Stimulated activated effector memory CD8-positive, alpha-beta T cell treated with anti-CD3 and anti-CD28 coated beads, Interleukin-12 subunit alpha, Interleukin-12 subunit beta, amount 100 ng/mL, for 72 hours (primary cell): ENCODE measurements at regions not wholly inside any gene's neighbourhood (a gene's known extent, or its start where the extent isn't known, plus 50 kb on each side); places are given as distances from the start of the nearest gene placed in this dataset.
"Not testable (repeated sequence)": the region's sequence is repeated elsewhere in the genome, so short reads cannot be mapped to it uniquely, and the experiment has no call there.

Source experiments
- ATAC-seq: fragments of 150-1000 bp; cut with Tn5 transposase; 2 replicates; pipeline ENCODE4 v1.10.0; 2021
- DNase-seq, 2 donors: peaks; one replicate each; pipeline ENCODE4 v3.0.0; 2021 to 2022; ENCODE audit warnings: low spot score in 2 of 2
- H3K27ac Mint-ChIP-seq: one replicate; pipeline ENCODE4 v1.8.0; 2022; ENCODE audit warnings: mild to moderate bottlenecking, mixed read lengths
- H3K36me3 Mint-ChIP-seq: one replicate; pipeline ENCODE4 v1.8.0; 2022; ENCODE audit warnings: mild to moderate bottlenecking, mixed read lengths
- H3K4me1 Mint-ChIP-seq: one replicate; pipeline ENCODE4 v1.8.0; 2022; ENCODE audit warnings: mixed read lengths
- H3K4me3 Mint-ChIP-seq: one replicate; pipeline ENCODE4 v1.8.0; 2022; ENCODE audit warnings: mild to moderate bottlenecking, mixed read lengths
- H3K9me3 Mint-ChIP-seq: one replicate; pipeline ENCODE4 v1.8.0; 2022; ENCODE audit warnings: mixed read lengths

GRCh38 chr3:163561151-163561550, 1517.1 kb downstream of the SI start:
- ATAC-seq, result no peak
- H3K9me3 Mint-ChIP-seq, result peaks cover 6% of the 10 kb centered on the region
- no peak overlapping the region for H3K27ac Mint-ChIP-seq
- H3K4me1 Mint-ChIP-seq, result no peaks in the 10 kb centered on the region
- H3K36me3 Mint-ChIP-seq, result no peaks in the 10 kb centered on the region
- no peak overlapping the region for H3K4me3 Mint-ChIP-seq
- no peak for DNase-seq

- no peaks in the 10 kb centered on the region for H3K36me3 Mint-ChIP-seq
Measured at GRCh38 chr3:163560459-163560858, 1517.8 kb downstream of the SI start.

GRCh38 chr3:163556813-163557523, 1521.3 kb downstream of the SI start:
- Mint-ChIP-seq H3K4me3 (no peak overlapping the region), H3K27ac (no peak overlapping the region), H3K9me3 (peaks cover 13% of the 10 kb centered on the region), H3K4me1 (no peaks in the 10 kb centered on the region), H3K36me3 (no peaks in the 10 kb centered on the region)
- DNase-seq (no peak), ATAC-seq (no peak)

More at GRCh38 chr3:163560459-163560858, 1517.8 kb downstream of the SI start:
- peaks cover 8% of the 10 kb centered on the region for H3K9me3 Mint-ChIP-seq
- H3K4me1 Mint-ChIP-seq, result no peaks in the 10 kb centered on the region
- DNase-seq (no peak), ATAC-seq (no peak)
- H3K4me3 Mint-ChIP-seq, result no peak overlapping the region
- H3K27ac Mint-ChIP-seq, result no peak overlapping the region

- no peaks in the 10 kb centered on the region for H3K36me3 Mint-ChIP-seq
- ATAC-seq (no peak), DNase-seq (no peak)
- no peak overlapping the region for H3K4me3 Mint-ChIP-seq
- no peak overlapping the region for H3K27ac Mint-ChIP-seq
- no peaks in the 10 kb centered on the region for H3K4me1 Mint-ChIP-seq
- peaks cover 15% of the 10 kb centered on the region for H3K9me3 Mint-ChIP-seq
Measured at GRCh38 chr3:163555918-163556317, 1522.4 kb downstream of the SI start.

- ATAC-seq (no peak), DNase-seq (no peak)
- Mint-ChIP-seq H3K9me3 (peaks cover 11% of the 10 kb centered on the region), H3K4me1 (no peaks in the 10 kb centered on the region), H3K4me3 (no peak overlapping the region), H3K27ac (no peak overlapping the region), H3K36me3 (no peaks in the 10 kb centered on the region)
Measured at GRCh38 chr3:163552659-163552966, 1525.7 kb downstream of the SI start.

GRCh38 chr3:163551915-163552658, 1526.2 kb downstream of the SI start:
- ATAC-seq, H3K36me3 Mint-ChIP-seq, H3K4me1 Mint-ChIP-seq, H3K4me3 Mint-ChIP-seq, H3K27ac Mint-ChIP-seq, DNase-seq: not testable (repeated sequence)
- H3K9me3 Mint-ChIP-seq, result peaks cover 11% of the 10 kb centered on the region

- Mint-ChIP-seq H3K27ac (no peak overlapping the region), H3K4me3 (no peak overlapping the region), H3K36me3 (no peaks in the 10 kb centered on the region), H3K4me1 (no peaks in the 10 kb centered on the region), H3K9me3 (peaks cover 8% of the 10 kb centered on the region)
- DNase-seq (no peak), ATAC-seq (no peak)
Measured at GRCh38 chr3:163548015-163548414, 1530.3 kb downstream of the SI start.

- DNase-seq (no peak), ATAC-seq (no peak)
- Mint-ChIP-seq H3K27ac (no peak overlapping the region), H3K36me3 (no peaks in the 10 kb centered on the region), H3K4me1 (no peaks in the 10 kb centered on the region), H3K4me3 (no peak overlapping the region), H3K9me3 (peaks cover 8% of the 10 kb centered on the region)
Measured at GRCh38 chr3:163547014-163547685, 1531.1 kb downstream of the SI start.

- H3K4me1 Mint-ChIP-seq, result no peaks in the 10 kb centered on the region
- H3K36me3 Mint-ChIP-seq, result no peaks in the 10 kb centered on the region
- ATAC-seq (no peak), DNase-seq (no peak)
- H3K9me3 Mint-ChIP-seq, result peaks cover 7% of the 10 kb centered on the region
- H3K4me3 Mint-ChIP-seq, result no peak overlapping the region
- no peak overlapping the region for H3K27ac Mint-ChIP-seq
Measured at GRCh38 chr3:163543662-163544061, 1534.6 kb downstream of the SI start.

- H3K27ac Mint-ChIP-seq, result no peak overlapping the region
- no peak for ATAC-seq
- H3K36me3 Mint-ChIP-seq, result no peaks in the 10 kb centered on the region
- H3K9me3 Mint-ChIP-seq, result peaks cover 7% of the 10 kb centered on the region
- H3K4me3 Mint-ChIP-seq, result no peak overlapping the region
- no peaks in the 10 kb centered on the region for H3K4me1 Mint-ChIP-seq
- DNase-seq, result no peak
Measured at GRCh38 chr3:163541629-163542028, 1536.7 kb downstream of the SI start.

- H3K36me3 Mint-ChIP-seq, result no peaks in the 10 kb centered on the region
- H3K27ac Mint-ChIP-seq, result no peak overlapping the region
- no peaks in the 10 kb centered on the region for H3K4me1 Mint-ChIP-seq
- H3K9me3 Mint-ChIP-seq, result peaks cover 3% of the 10 kb centered on the region
- ATAC-seq (no peak), DNase-seq (no peak)
- H3K4me3 Mint-ChIP-seq, result no peak overlapping the region
Measured at GRCh38 chr3:163538387-163538786, 1539.9 kb downstream of the SI start.

GRCh38 chr3:163533381-163533780, 1544.9 kb downstream of the SI start:
- Mint-ChIP-seq H3K27ac (no peak overlapping the region), H3K4me3 (no peak overlapping the region), H3K4me1 (no peaks in the 10 kb centered on the region), H3K9me3 (peaks cover 11% of the 10 kb centered on the region), H3K36me3 (no peaks in the 10 kb centered on the region)
- DNase-seq (no peak), ATAC-seq (no peak)

- no peak for DNase-seq
- H3K36me3 Mint-ChIP-seq, result no peaks in the 10 kb centered on the region
- ATAC-seq, result no peak
- no peaks in the 10 kb centered on the region for H3K4me1 Mint-ChIP-seq
- peaks cover 17% of the 10 kb centered on the region for H3K9me3 Mint-ChIP-seq
- no peak overlapping the region for H3K27ac Mint-ChIP-seq
- no peak overlapping the region for H3K4me3 Mint-ChIP-seq
Measured at GRCh38 chr3:163523375-163523774, 1554.9 kb downstream of the SI start.

- Mint-ChIP-seq H3K4me3 (no peak overlapping the region), H3K27ac (no peak overlapping the region), H3K4me1 (no peaks in the 10 kb centered on the region), H3K9me3 (peaks cover 16% of the 10 kb centered on the region), H3K36me3 (no peaks in the 10 kb centered on the region)
- no peak for ATAC-seq
- no peak for DNase-seq
Measured at GRCh38 chr3:163521261-163521660, 1557.0 kb downstream of the SI start.

- Mint-ChIP-seq H3K9me3 (peaks cover 10% of the 10 kb centered on the region), H3K27ac (no peak overlapping the region), H3K4me1 (no peaks in the 10 kb centered on the region), H3K4me3 (no peak overlapping the region), H3K36me3 (no peaks in the 10 kb centered on the region)
- ATAC-seq (no peak), DNase-seq (no peak)
Measured at GRCh38 chr3:163518065-163518464, 1560.2 kb downstream of the SI start.

- H3K36me3 Mint-ChIP-seq, result no peaks in the 10 kb centered on the region
- no peak for ATAC-seq
Measured at GRCh38 chr3:163513149-163513657, 1565.1 kb downstream of the SI start.

More at GRCh38 chr3:163513149-163513657, 1565.1 kb downstream of the SI start:
- no peak overlapping the region for H3K27ac Mint-ChIP-seq
- peaks cover 6% of the 10 kb centered on the region for H3K9me3 Mint-ChIP-seq
- no peak for DNase-seq
- H3K4me3 Mint-ChIP-seq, result no peak overlapping the region
- H3K4me1 Mint-ChIP-seq, result no peaks in the 10 kb centered on the region
